HCT116 (cell line): ENCODE measurements at regions not wholly inside any gene's neighbourhood (a gene's known extent, or its start where the extent isn't known, plus 50 kb on each side); places are given as distances from the start of the nearest gene placed in this dataset.

Experiments
- ATAC-seq: fragments of 200-7000 bp; cut with Tn5 transposase; 2 replicates; pipeline ENCODE4 v1.9.1; 2020; ENCODE audit warnings: mild to moderate bottlenecking, moderate library complexity
- BruUV-seq: library from RNA; stranded (reverse); fragments of 400-500 nt; replicated peaks from 2 replicates; lab custom pipeline; 2021; lab: Mats Ljungman, UMichigan
- CTCF ChIA-PET: fragments of 300-600 bp; sonication (Branson Sonifier 250); formaldehyde crosslinking; loops from one replicate; lab custom pipeline; 2021; ENCODE audit warnings: antibody characterized with exemption; lab: Charles Lee
- POLR2A ChIA-PET: fragments of 300-600, 350-600 bp; sonication (Branson Sonifier 250); formaldehyde crosslinking; loops from one replicate; lab custom pipeline; 2021; ENCODE audit warnings: antibody characterized with exemption; lab: Charles Lee
- RAD21 ChIA-PET, 2 experiments: fragments of 300-600 bp; sonication (Branson Sonifier 250); formaldehyde crosslinking; loops; one replicate each; lab custom pipeline; 2023; ENCODE audit warnings: low total read pairs in 2 of 2; ENCODE audit not compliant: uncharacterized antibody in 2 of 2, unreplicated experiment in 2 of 2, low non-redundant PET in 1 of 2; lab: Charles Lee
- DNase-seq: peaks from one replicate; pipeline ENCODE4 v3.0.0-alpha.2; 2010; ENCODE audit warnings: low read depth, low spot score
- H2AFZ ChIP-seq: fragments of 200-600 bp; shearing (Covaris generic), sonication (generic); 2 replicates; pipeline ENCODE4 v1.6.1; 2017; ENCODE audit warnings: low read depth, mixed run types, mixed read lengths, antibody characterized with exemption, low read length; ENCODE audit not compliant: poor library complexity, severe bottlenecking
- H3K27ac ChIP-seq: 2 replicates; pipeline ENCODE4 v1.5.1; 2012; ENCODE audit warnings: low read depth, low read length
- H3K27me3 ChIP-seq: fragments of 200-600 bp; sonication (generic); 2 replicates; pipeline ENCODE4 v1.6.1; 2016; ENCODE audit warnings: mixed run types, low read length, mixed read lengths; ENCODE audit not compliant: insufficient read depth
- H3K36me3 ChIP-seq, 2 experiments: fragments of 200-500 bp in 1 of 2; fragments of 200-600 bp in 1 of 2; sonication (Bioruptor generic) in 1 of 2; sonication (generic) in 1 of 2; 2 replicates each; pipeline versions ENCODE4 v1.5.1 to v1.6.1; 2014 to 2016; ENCODE audit warnings: low read length in 2 of 2, inconsistent platforms in 1 of 2, mixed read lengths in 1 of 2, mixed run types in 1 of 2; ENCODE audit not compliant: insufficient read depth in 2 of 2, control insufficient read depth in 1 of 2
- H3K4me1 ChIP-seq, 2 experiments: fragments of 200-600 bp in 1 of 2; sonication (generic) in 1 of 2; 2 replicates each; pipeline versions ENCODE4 v1.5.1 to v1.6.1; 2012 to 2017; ENCODE audit warnings: low read length in 2 of 2, inconsistent platforms in 1 of 2, mild to moderate bottlenecking in 1 of 2, mixed read lengths in 1 of 2, mixed run types in 1 of 2, moderate library complexity in 1 of 2; ENCODE audit not compliant: insufficient read depth in 2 of 2, control insufficient read depth in 1 of 2
- H3K4me2 ChIP-seq: fragments of 200-600 bp; sonication (generic); 2 replicates; pipeline ENCODE4 v1.6.1; 2017; ENCODE audit warnings: mixed run types, low read length, mixed read lengths
- H3K4me3 ChIP-seq, 2 experiments: fragments of 200-600 bp in 1 of 2; sonication (generic) in 1 of 2; replicated peaks in 1 of 2; 2 replicates each; pipeline ENCODE4 v1.5.1; 2011 to 2016; ENCODE audit warnings: low read length in 2 of 2, control low read depth in 1 of 2, low read depth in 1 of 2, mild to moderate bottlenecking in 1 of 2, mixed read lengths in 1 of 2, mixed run types in 1 of 2
- H3K79me2 ChIP-seq: fragments of 200-600 bp; sonication (generic); 2 replicates; pipeline ENCODE4 v1.6.1; 2017; ENCODE audit warnings: mild to moderate bottlenecking, mixed run types, low read length, moderate library complexity, mixed read lengths; ENCODE audit not compliant: insufficient read depth
- H3K9ac ChIP-seq: fragments of 200-600 bp; sonication (generic); 2 replicates; pipeline ENCODE4 v1.6.1; 2016; ENCODE audit warnings: low read length, mixed read lengths
- H3K9me2 ChIP-seq: fragments of 200-600 bp; sonication (generic), shearing (Covaris generic); 2 replicates; pipeline ENCODE4 v1.6.1; 2017; ENCODE audit warnings: mixed run types, mild to moderate bottlenecking, moderate library complexity; ENCODE audit not compliant: insufficient read depth
- H3K9me3 ChIP-seq, 2 experiments: fragments of 200-500 bp in 1 of 2; fragments of 200-600 bp in 1 of 2; sonication (Bioruptor generic) in 1 of 2; sonication (generic) in 1 of 2; 2 replicates each; pipeline ENCODE4 v1.6.1; 2014 to 2017; ENCODE audit warnings: low read length in 2 of 2, mixed read lengths in 2 of 2, inconsistent platforms in 1 of 2, low read depth in 1 of 2, mild to moderate bottlenecking in 1 of 2, mixed run types in 1 of 2, moderate library complexity in 1 of 2; ENCODE audit not compliant: control insufficient read depth in 1 of 2, insufficient read depth in 1 of 2
- H4K20me1 ChIP-seq: fragments of 200-600 bp; sonication (generic), shearing (Covaris generic); 2 replicates; pipeline ENCODE4 v1.6.1; 2017; ENCODE audit warnings: mixed run types, mild to moderate bottlenecking, moderate library complexity; ENCODE audit not compliant: insufficient read depth
- CEBPB ChIP-seq: IDR thresholded peaks from 2 replicates; pipeline ENCODE4 v1.6.1; 2012; ENCODE audit warnings: low read depth
- EGR1 ChIP-seq: IDR thresholded peaks from 2 replicates; pipeline ENCODE4 v1.6.1; 2012; ENCODE audit warnings: low read depth
- ELF1 ChIP-seq: IDR thresholded peaks from 2 replicates; pipeline ENCODE4 v1.6.1; 2012; ENCODE audit warnings: low read depth, borderline replicate concordance
- EZH2phosphoT487 ChIP-seq: fragments of 200-600 bp; IDR thresholded peaks from 2 replicates; pipeline ENCODE4 v1.6.1; 2018; ENCODE audit warnings: antibody characterized with exemption, borderline replicate concordance
- RAD21 ChIP-seq: IDR thresholded peaks from 2 replicates; pipeline ENCODE4 v1.6.1; 2012; ENCODE audit warnings: low read depth, mild to moderate bottlenecking
- SIN3A ChIP-seq: IDR thresholded peaks from 2 replicates; pipeline ENCODE4 v1.6.1; 2012; ENCODE audit warnings: low read depth
- SP1 ChIP-seq: IDR thresholded peaks from 2 replicates; pipeline ENCODE4 v1.6.1; 2012; ENCODE audit warnings: low read depth
- YY1 ChIP-seq: IDR thresholded peaks from 2 replicates; pipeline ENCODE4 v1.6.1; 2011; ENCODE audit warnings: low read length, low read depth, moderate library complexity, mild to moderate bottlenecking; ENCODE audit not compliant: insufficient replicate concordance; ENCODE audit errors: extremely low read depth
- ZFX ChIP-seq: fragments of 450-650 bp; IDR thresholded peaks from 2 replicates; pipeline ENCODE4 v1.6.1; 2017
- ZNF274 ChIP-seq: fragments of 200-500 bp; sonication (Bioruptor generic); IDR thresholded peaks from 2 replicates; pipeline ENCODE4 v1.6.1; 2014; ENCODE audit warnings: mild to moderate bottlenecking, low read depth, low read length, inconsistent platforms
- intact Hi-C: fragments of 100-400 bp; cut with micrococcal nuclease; formaldehyde crosslinking; loops from 2 replicates; pipeline ENCODE4 v1.10.0; 2022
- TF ChIP-seq, protein P1 (sequence below): IDR thresholded peaks from 2 replicates; pipeline ENCODE4 v1.6.1; 2012
- TF ChIP-seq, protein P2 (sequence below): IDR thresholded peaks from 2 replicates; pipeline ENCODE4 v1.6.1; 2011; ENCODE audit warnings: mild to moderate bottlenecking, low read length, moderate library complexity; ENCODE audit not compliant: insufficient replicate concordance; ENCODE audit errors: extremely low read depth
- TF ChIP-seq, protein P3 (sequence below): IDR thresholded peaks from 2 replicates; pipeline ENCODE4 v1.6.1; 2012; ENCODE audit warnings: low read depth

DNA sequence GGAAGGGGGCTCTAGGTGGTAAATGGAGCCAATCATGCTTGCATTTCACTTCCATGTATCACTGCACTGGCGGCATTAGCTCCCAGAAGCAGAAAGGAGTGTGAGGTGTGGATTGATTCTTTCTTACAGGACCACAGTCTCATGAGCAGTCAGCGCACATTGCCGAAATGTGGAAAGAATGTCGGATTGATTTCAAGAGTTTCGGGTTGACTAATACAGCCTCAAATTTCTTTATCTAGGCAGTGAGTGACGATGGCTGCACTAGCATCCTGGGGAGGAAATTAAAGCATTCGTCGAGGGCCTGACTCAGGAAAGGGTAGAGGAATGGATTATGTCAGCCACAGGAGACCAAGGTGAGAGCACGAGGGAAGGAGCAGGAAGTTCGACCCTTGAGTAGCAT is 222.8 kb upstream of the CDYL start:
- DNase-seq: no peak
- no TSS peak for BruUV-seq

DNA sequence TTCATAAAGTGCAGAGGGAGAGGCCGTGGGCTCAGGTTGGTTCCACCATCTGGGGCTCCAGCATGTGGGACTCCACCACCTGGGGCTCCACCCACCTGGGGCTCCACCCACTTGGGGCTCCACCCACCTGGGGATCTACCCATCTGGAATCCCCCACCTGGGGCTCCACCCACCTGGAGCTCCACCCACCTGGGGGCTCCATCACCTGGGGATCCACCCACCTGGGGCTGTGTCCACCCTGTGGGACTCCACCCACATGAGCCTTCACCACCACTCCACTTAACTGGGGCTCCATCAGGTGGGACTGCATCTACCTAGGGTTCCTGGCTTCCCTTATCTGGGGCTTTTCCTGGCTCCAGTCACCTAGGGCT is 226.0 kb upstream of the CDYL start:
- no peak overlapping the region for H2AFZ ChIP-seq
- BruUV-seq: no TSS peak
- RAD21 ChIA-PET: no interaction called here

More for the DNA sequence above, 222.8 kb upstream of the CDYL start:
- no peaks in the 10 kb centered on the region for H3K36me3 ChIP-seq
- H3K9me2 ChIP-seq: no peaks in the 10 kb centered on the region
- H3K4me2 ChIP-seq: no peak overlapping the region
- no peak overlapping the region for H2AFZ ChIP-seq
- ChIA-PET CTCF (no interaction called here), RAD21 (no interaction called here), POLR2A (no interaction called here)
- intact Hi-C loops: no loop called here
- H3K27me3 ChIP-seq: no peaks in the 10 kb centered on the region
- H3K79me2 ChIP-seq: no peaks in the 10 kb centered on the region
- H3K9me3 ChIP-seq: no peaks in the 10 kb centered on the region
- H3K9ac ChIP-seq: no peak overlapping the region
- no peaks in the 10 kb centered on the region for H4K20me1 ChIP-seq
- no peak overlapping the region for H3K4me3 ChIP-seq
- H3K4me1 ChIP-seq: no peaks in the 10 kb centered on the region
- TF ChIP-seq ZNF274 (no peak), SIN3A (no peak), YY1 (no peak), RAD21 (no peak), SP1 (no peak), ELF1 (no peak), EGR1 (no peak), CEBPB (no peak), ZFX (no peak)
- TF ChIP-seq, protein P1, sequence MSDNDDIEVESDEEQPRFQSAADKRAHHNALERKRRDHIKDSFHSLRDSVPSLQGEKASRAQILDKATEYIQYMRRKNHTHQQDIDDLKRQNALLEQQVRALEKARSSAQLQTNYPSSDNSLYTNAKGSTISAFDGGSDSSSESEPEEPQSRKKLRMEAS: no peak
- TF ChIP-seq, protein P2, sequence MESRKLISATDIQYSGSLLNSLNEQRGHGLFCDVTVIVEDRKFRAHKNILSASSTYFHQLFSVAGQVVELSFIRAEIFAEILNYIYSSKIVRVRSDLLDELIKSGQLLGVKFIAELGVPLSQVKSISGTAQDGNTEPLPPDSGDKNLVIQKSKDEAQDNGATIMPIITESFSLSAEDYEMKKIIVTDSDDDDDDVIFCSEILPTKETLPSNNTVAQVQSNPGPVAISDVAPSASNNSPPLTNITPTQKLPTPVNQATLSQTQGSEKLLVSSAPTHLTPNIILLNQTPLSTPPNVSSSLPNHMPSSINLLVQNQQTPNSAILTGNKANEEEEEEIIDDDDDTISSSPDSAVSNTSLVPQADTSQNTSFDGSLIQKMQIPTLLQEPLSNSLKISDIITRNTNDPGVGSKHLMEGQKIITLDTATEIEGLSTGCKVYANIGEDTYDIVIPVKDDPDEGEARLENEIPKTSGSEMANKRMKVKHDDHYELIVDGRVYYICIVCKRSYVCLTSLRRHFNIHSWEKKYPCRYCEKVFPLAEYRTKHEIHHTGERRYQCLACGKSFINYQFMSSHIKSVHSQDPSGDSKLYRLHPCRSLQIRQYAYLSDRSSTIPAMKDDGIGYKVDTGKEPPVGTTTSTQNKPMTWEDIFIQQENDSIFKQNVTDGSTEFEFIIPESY: no peak
- no peak for ATAC-seq
- H3K27ac ChIP-seq: no peak overlapping the region

More for the DNA sequence above, 226.0 kb upstream of the CDYL start:
- no peaks in the 10 kb centered on the region for H3K27me3 ChIP-seq
- CTCF ChIA-PET: no interaction called here
- no peak for DNase-seq
- no peaks in the 10 kb centered on the region for H4K20me1 ChIP-seq
- intact Hi-C loops: no loop called here
- H3K4me3 ChIP-seq: no peak overlapping the region
- H3K36me3 ChIP-seq: no peaks in the 10 kb centered on the region
- POLR2A ChIA-PET: no interaction called here
- no peaks in the 10 kb centered on the region for H3K9me2 ChIP-seq
- no peak overlapping the region for H3K9ac ChIP-seq
- H3K79me2 ChIP-seq: no peaks in the 10 kb centered on the region
- peak; percentile 64; the same call in 1 of the 2 replicates for ATAC-seq
- H3K9me3 ChIP-seq: no peaks in the 10 kb centered on the region
- no peaks in the 10 kb centered on the region for H3K4me1 ChIP-seq
- TF ChIP-seq, protein P2: no peak
- TF ChIP-seq, protein P3, sequence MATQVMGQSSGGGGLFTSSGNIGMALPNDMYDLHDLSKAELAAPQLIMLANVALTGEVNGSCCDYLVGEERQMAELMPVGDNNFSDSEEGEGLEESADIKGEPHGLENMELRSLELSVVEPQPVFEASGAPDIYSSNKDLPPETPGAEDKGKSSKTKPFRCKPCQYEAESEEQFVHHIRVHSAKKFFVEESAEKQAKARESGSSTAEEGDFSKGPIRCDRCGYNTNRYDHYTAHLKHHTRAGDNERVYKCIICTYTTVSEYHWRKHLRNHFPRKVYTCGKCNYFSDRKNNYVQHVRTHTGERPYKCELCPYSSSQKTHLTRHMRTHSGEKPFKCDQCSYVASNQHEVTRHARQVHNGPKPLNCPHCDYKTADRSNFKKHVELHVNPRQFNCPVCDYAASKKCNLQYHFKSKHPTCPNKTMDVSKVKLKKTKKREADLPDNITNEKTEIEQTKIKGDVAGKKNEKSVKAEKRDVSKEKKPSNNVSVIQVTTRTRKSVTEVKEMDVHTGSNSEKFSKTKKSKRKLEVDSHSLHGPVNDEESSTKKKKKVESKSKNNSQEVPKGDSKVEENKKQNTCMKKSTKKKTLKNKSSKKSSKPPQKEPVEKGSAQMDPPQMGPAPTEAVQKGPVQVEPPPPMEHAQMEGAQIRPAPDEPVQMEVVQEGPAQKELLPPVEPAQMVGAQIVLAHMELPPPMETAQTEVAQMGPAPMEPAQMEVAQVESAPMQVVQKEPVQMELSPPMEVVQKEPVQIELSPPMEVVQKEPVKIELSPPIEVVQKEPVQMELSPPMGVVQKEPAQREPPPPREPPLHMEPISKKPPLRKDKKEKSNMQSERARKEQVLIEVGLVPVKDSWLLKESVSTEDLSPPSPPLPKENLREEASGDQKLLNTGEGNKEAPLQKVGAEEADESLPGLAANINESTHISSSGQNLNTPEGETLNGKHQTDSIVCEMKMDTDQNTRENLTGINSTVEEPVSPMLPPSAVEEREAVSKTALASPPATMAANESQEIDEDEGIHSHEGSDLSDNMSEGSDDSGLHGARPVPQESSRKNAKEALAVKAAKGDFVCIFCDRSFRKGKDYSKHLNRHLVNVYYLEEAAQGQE: no peak
- no peak for TF ChIP-seq EZH2phosphoT487
- no peak overlapping the region for H3K4me2 ChIP-seq
- H3K27ac ChIP-seq: no peak overlapping the region
